ENCODE measurements at regions not wholly inside any gene's neighbourhood (a gene's known extent, or its start where the extent isn't known, plus 50 kb on each side); places are given as distances from the start of the nearest gene placed in this dataset.

- TF ChIP-seq TAF1 (IDR thresholded peaks at IDR 0.05; ENCODE audit: low read depth, low read length), result no peak
- TF ChIP-seq POLR2A (IDR thresholded peaks at IDR 0.05; ENCODE audit: low read depth, low read length), result no peak
- TF ChIP-seq POLR2AphosphoS5 (IDR thresholded peaks at IDR 0.05; ENCODE audit: low read depth, low read length), result no peak
- TF ChIP-seq PAX5 (IDR thresholded peaks at IDR 0.05; ENCODE audit: insufficient read depth, low read length, severe bottlenecking), result no peak
These were observed 250.2 kb downstream of the BUB3 start for GRCh38 chr10:123404357-123404756.
